Astrocyte of the cerebellum (primary cell): ENCODE measurements at regions not wholly inside any gene's neighbourhood (a gene's known extent, or its start where the extent isn't known, plus 50 kb on each side); places are given as distances from the start of the nearest gene placed in this dataset.

ENCODE experiments used
- DNase-seq: peaks from one replicate; pipeline ENCODE4 v3.0.0-alpha.2; 2011; ENCODE audit warnings: low read depth
- H3K4me3 ChIP-seq: 2 replicates; pipeline ENCODE4 v1.5.1; 2011; ENCODE audit warnings: mild to moderate bottlenecking, low read depth, low read length, moderate library complexity
- CTCF ChIP-seq: IDR thresholded peaks from 2 replicates; pipeline ENCODE4 v1.5.1; 2012; ENCODE audit warnings: low read length, low read depth, moderate library complexity, mild to moderate bottlenecking; ENCODE audit errors: missing control alignments
- in situ Hi-C: cut with HindIII; loops from 2 replicates; pipeline ENCODE4 v1.10.0; 2017; ENCODE audit warnings: low sequenced_read_pairs

DNA sequence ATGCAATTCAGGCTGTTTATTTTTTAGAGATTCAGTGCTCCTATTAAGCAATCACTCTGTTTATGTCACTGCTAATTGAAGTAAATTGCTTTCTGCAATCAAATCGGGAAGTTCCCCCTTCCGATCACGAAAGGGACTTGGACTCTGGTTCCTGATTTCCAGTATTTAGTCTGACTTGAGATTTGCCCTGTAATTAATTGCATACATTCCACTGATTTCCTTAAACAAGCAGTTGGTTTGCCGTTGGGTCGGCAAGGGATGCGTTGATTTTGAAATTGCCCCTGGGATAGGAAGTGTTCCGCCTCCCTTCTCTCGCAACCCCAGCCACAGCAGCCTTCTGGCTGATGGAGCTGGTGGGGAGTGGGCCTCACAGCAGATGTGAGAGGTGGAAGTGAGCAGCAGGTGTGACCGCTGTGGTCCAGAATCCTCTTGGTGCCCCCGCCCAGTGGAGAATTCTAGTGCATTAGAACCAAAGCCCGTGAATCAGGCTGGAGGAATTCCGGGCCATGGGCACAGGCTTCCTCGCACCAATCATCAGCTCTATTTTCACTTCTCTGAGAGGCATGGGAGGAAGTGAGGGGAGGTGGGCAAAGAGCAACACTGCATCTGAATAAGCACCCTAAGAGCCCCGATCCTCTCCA lies 102.5 kb downstream of the SPRY4 start:
- in situ Hi-C loops, result no loop called here
- no peak for DNase-seq
- H3K4me3 ChIP-seq, result no peak overlapping the region
- TF ChIP-seq CTCF, result no peak

DNA sequence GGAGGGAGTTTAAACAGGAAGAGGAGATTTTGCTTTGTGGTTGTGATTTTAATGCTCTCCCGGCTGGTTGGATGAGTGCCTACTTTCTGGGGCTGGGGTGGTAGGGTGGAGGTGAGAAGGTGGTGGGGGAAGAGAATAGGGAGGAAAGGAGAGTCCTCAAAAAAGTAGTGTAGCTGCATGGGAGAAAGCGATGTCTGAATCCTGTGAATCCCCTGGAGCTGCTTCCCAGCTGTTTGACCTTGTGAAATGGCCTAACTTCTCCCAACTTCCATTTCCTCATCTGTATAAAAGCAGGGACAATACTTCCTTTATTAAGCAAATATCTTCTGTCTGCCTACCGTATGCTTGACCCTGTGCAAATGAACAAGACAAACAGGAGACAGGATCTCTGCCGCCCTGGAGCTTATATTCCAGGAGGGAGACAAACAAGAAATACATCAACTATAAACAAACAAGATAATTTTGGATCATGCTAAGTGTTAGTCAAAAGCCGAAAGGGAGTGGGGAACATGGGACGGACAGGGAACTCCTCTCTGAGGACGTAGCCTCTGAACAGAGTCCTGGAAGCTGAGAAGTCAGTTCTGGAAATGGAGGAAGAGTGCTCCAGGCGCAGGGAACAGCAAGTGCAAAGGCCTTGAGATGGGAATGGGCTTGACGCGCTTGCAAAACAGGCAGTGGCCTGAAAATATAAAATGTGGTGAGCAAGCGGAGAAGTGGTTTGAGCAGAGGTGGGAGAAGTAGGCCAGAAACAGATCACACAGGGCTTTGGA lies 103.5 kb downstream of the SPRY4 start:
- in situ Hi-C loops, result no loop called here
- no peak for TF ChIP-seq CTCF
- no peak for DNase-seq
- no peak overlapping the region for H3K4me3 ChIP-seq

DNA sequence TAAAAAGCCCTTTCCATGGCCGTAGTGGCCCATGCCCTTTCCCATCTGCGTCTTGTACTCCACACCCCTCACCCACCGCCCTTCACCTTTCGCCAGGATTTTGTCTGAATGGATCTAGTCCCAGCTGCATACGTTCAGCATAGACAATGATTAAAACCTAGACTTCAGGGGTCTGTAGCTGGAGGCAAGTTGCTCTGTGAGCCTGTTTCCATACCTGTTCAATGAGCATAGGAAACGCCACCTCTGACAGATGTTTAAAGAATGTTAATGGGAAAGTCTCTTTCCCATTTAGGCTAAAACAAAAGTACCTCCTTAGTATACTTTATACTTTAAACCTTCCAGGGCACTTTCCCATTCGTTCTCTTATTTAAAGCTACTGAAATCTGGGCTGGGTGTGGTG lies 105.7 kb downstream of the SPRY4 start:
- TF ChIP-seq CTCF, result no peak
- DNase-seq, result no peak
- in situ Hi-C loops, result no loop called here
- no peak overlapping the region for H3K4me3 ChIP-seq

GRCh38 chr5:142216931-142217330 lies 107.9 kb downstream of the SPRY4 start:
- no peak overlapping the region for H3K4me3 ChIP-seq
- no peak for TF ChIP-seq CTCF
- in situ Hi-C loops, result no loop called here
- DNase-seq, result no peak

DNA sequence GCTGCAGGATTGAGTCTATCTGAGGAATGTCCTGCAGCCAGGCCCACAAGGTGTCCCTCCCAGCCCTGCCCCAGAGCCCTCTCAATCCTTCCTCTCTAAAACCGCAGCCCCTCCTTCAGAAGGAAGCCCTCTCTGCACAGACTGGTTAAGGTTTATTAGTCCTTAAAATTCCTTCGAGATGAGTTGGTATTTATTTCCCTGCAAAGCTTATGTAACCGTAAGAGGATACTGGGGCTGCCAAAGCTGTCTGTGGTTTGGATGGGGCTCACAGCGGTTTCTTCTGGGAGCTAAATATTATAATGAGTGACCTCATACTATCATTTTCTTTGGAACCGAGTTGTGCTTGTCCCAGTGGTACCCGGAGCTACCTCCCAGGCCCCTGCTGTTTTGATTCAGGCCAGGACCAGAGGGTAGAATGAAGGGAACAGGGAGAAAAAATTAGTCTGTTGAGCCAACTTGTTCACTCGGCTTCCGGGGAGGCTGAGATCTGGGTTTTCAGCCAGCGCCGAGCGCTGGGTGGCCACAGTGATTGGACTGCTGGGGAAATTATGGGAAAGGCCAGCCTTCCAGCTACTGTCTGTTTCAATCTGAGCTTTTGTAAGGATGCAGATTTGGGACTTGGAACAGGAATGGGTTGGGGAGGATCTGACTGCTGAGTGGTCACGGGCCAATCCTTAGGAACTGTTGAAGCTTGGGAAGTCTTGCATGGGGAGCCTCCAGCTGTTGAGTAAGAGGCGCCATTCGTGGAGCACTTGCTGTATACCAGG lies 107.5 kb downstream of the NDFIP1 start:
- peak; percentile 99 for DNase-seq
- in situ Hi-C loops, result no loop called here
- no peak overlapping the region for H3K4me3 ChIP-seq
- TF ChIP-seq CTCF, result no peak

- in situ Hi-C loops, result no loop called here
- DNase-seq, result no peak
- no peak overlapping the region for H3K4me3 ChIP-seq
- TF ChIP-seq CTCF, result no peak
Observed at GRCh38 chr5:142213077-142213476, 104.5 kb downstream of the NDFIP1 start.
